CD4-positive, alpha-beta T cell treated with Interleukin-4 for 4 hours (primary cell): ENCODE measurements at regions not wholly inside any gene's neighbourhood (a gene's known extent, or its start where the extent isn't known, plus 50 kb on each side); places are given as distances from the start of the nearest gene placed in this dataset.

Experiments used
- DNase-seq: peaks from one replicate; pipeline ENCODE4 v3.0.0-alpha.2; 2020

DNA sequence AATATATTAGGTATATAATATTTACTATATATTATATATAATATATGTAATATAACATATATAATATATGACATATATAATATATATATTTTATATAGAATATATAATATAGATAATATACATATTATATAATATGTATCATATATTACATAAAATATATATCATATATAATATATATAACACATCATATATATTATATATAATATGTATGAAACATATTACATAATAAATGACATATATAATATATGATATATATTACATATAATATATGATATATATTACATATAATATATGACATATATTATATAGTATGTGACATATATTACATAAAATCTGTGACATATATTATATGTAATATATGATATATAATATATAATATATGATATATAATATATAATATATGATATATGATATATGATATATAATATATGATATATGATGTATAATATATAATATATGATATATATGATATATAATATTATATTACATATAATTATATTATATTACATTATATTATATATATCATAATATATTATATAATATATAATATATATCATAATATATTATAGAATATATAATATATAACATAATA lies 119.5 kb upstream of the RIMBP3 start:
- no peak for DNase-seq

GRCh38 chr22:18730410-18730809 lies 118.7 kb upstream of the RIMBP3 start:
- peak; percentile 18 for DNase-seq
